HG03558 (cell line): ENCODE measurements at regions not wholly inside any gene's neighbourhood (a gene's known extent, or its start where the extent isn't known, plus 50 kb on each side); places are given as distances from the start of the nearest gene placed in this dataset.

ENCODE experiments used
- ATAC-seq: cut with Tn5 transposase; IDR thresholded peaks from one replicate; pipeline ENCODE4 v1.9.1; 2021; ENCODE audit warnings: moderate number of reproducible peaks; ENCODE audit not compliant: unreplicated experiment; ENCODE audit errors: extremely low read depth

GRCh38 chr15:61425934-61426333 lies 196.8 kb upstream of the RORA start:
- ATAC-seq, result no peak

- no peak for ATAC-seq
Measured at GRCh38 chr15:61422773-61423172, 193.7 kb upstream of the RORA start.

- ATAC-seq, result no peak
Measured at GRCh38 chr15:61421938-61422337, 192.8 kb upstream of the RORA start.

- no peak for ATAC-seq
Measured at GRCh38 chr15:61421470-61421869, 192.4 kb upstream of the RORA start.

GRCh38 chr15:61420546-61420945 lies 191.4 kb upstream of the RORA start:
- ATAC-seq, result no peak

GRCh38 chr15:61415617-61416120 lies 186.6 kb upstream of the RORA start:
- no peak for ATAC-seq

GRCh38 chr15:61411902-61412510 lies 182.9 kb upstream of the RORA start:
- ATAC-seq, result no peak

GRCh38 chr15:61410662-61411061 lies 181.6 kb upstream of the RORA start:
- ATAC-seq, result no peak

GRCh38 chr15:61404567-61404966 lies 175.5 kb upstream of the RORA start:
- no peak for ATAC-seq

GRCh38 chr15:61403884-61404283 lies 174.8 kb upstream of the RORA start:
- ATAC-seq, result no peak

- no peak for ATAC-seq
Measured at GRCh38 chr15:61401903-61402698, 173.0 kb upstream of the RORA start.

- no peak for ATAC-seq
Measured at GRCh38 chr15:61398310-61398709, 169.2 kb upstream of the RORA start.

- ATAC-seq, result no peak
Measured at GRCh38 chr15:61396235-61396919, 167.3 kb upstream of the RORA start.

GRCh38 chr15:61393949-61394348 lies 164.8 kb upstream of the RORA start:
- no peak for ATAC-seq

- no peak for ATAC-seq
Measured at GRCh38 chr15:61393524-61393923, 164.4 kb upstream of the RORA start.

GRCh38 chr15:61390138-61390537 lies 161.0 kb upstream of the RORA start:
- ATAC-seq, result no peak

GRCh38 chr15:61389334-61390028 lies 160.4 kb upstream of the RORA start:
- ATAC-seq, result no peak

GRCh38 chr15:61387675-61388074 lies 158.6 kb upstream of the RORA start:
- ATAC-seq, result no peak

- ATAC-seq, result no peak
Measured at GRCh38 chr15:61383421-61383820, 154.3 kb upstream of the RORA start.

GRCh38 chr15:61382927-61383326 lies 153.8 kb upstream of the RORA start:
- no peak for ATAC-seq

- ATAC-seq, result no peak
Measured at GRCh38 chr15:61381501-61381900, 152.4 kb upstream of the RORA start.
